ENCODE measurements at regions not wholly inside any gene's neighbourhood (a gene's known extent, or its start where the extent isn't known, plus 50 kb on each side); places are given as distances from the start of the nearest gene placed in this dataset.

- no peak for DNase-seq
Measured at GRCh38 chr7:25279705-25280104, 51.4 kb upstream of the NPVF start.

- no peak for DNase-seq
Measured at GRCh38 chr7:25280181-25280580, 51.9 kb upstream of the NPVF start.

GRCh38 chr7:25282194-25282593 lies 53.9 kb upstream of the NPVF start:
- DNase-seq, result no peak

GRCh38 chr7:25286756-25287155 lies 58.5 kb upstream of the NPVF start:
- DNase-seq, result no peak

GRCh38 chr7:25287291-25287690 lies 59.0 kb upstream of the NPVF start:
- no peak for DNase-seq

- DNase-seq, result no peak
Measured at GRCh38 chr7:25288556-25289307, 60.4 kb upstream of the NPVF start.

- DNase-seq, result no peak
Measured at GRCh38 chr7:25289518-25289917, 61.2 kb upstream of the NPVF start.

GRCh38 chr7:25294624-25295023 lies 66.3 kb upstream of the NPVF start:
- no peak for DNase-seq

- no peak for DNase-seq
Measured at GRCh38 chr7:25295387-25295786, 67.1 kb upstream of the NPVF start.

GRCh38 chr7:25296086-25296485 lies 67.8 kb upstream of the NPVF start:
- no peak for DNase-seq

- DNase-seq, result no peak
Measured at GRCh38 chr7:25297278-25297677, 69.0 kb upstream of the NPVF start.

GRCh38 chr7:25303281-25304181 lies 75.2 kb upstream of the NPVF start:
- no peak for DNase-seq

- no peak for DNase-seq
Measured at GRCh38 chr7:25304691-25305090, 76.4 kb upstream of the NPVF start.

- no peak for DNase-seq
Measured at GRCh38 chr7:25305831-25306230, 77.5 kb upstream of the NPVF start.

- DNase-seq, result no peak
Measured at GRCh38 chr7:25307624-25308023, 79.3 kb upstream of the NPVF start.

GRCh38 chr7:25308246-25308645 lies 80.0 kb upstream of the NPVF start:
- no peak for DNase-seq

- no peak for DNase-seq
Measured at GRCh38 chr7:25308906-25309705, 80.8 kb upstream of the NPVF start.

GRCh38 chr7:25310896-25311295 lies 82.6 kb upstream of the NPVF start:
- DNase-seq, result no peak

- no peak for DNase-seq
Measured at GRCh38 chr7:25311346-25311745, 83.1 kb upstream of the NPVF start.

GRCh38 chr7:25312968-25313367 lies 84.7 kb upstream of the NPVF start:
- DNase-seq, result no peak

GRCh38 chr7:25313526-25313925 lies 85.2 kb upstream of the NPVF start:
- DNase-seq, result no peak

- DNase-seq, result no peak
Measured at GRCh38 chr7:25314094-25314730, 85.9 kb upstream of the NPVF start.

GRCh38 chr7:25314731-25315267 lies 86.5 kb upstream of the NPVF start:
- DNase-seq, result no peak

Measured in CD4-positive, alpha-beta T cell treated with Interleukin-21 for 1 hour (primary cell).